ENCODE measurements at regions not wholly inside any gene's neighbourhood (a gene's known extent, or its start where the extent isn't known, plus 50 kb on each side); places are given as distances from the start of the nearest gene placed in this dataset.

DNA sequence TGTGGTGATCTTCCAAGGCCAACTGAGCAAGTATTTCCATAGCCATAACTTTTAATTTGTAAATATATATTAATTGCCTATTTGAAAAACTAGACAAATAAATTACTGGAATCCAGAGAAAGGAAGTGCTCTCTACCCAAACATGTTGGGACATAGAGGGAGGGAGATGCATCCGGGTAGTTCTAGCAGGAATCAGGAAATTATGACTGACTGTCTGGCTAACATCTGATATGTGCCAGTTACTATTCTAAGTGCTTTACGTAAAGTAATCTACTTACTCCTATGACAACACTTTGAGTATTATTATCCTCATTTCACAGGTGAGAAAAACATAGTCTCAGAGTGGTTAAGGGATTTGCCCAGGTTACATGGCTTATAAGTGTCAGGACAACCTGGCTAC is 147.7 kb upstream of the VASH1 start:
- TF ChIP-seq, protein P1, sequence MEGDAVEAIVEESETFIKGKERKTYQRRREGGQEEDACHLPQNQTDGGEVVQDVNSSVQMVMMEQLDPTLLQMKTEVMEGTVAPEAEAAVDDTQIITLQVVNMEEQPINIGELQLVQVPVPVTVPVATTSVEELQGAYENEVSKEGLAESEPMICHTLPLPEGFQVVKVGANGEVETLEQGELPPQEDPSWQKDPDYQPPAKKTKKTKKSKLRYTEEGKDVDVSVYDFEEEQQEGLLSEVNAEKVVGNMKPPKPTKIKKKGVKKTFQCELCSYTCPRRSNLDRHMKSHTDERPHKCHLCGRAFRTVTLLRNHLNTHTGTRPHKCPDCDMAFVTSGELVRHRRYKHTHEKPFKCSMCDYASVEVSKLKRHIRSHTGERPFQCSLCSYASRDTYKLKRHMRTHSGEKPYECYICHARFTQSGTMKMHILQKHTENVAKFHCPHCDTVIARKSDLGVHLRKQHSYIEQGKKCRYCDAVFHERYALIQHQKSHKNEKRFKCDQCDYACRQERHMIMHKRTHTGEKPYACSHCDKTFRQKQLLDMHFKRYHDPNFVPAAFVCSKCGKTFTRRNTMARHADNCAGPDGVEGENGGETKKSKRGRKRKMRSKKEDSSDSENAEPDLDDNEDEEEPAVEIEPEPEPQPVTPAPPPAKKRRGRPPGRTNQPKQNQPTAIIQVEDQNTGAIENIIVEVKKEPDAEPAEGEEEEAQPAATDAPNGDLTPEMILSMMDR (IDR thresholded peaks at IDR 0.05; ENCODE audit: poor library complexity, severe bottlenecking), result no peak
- TF ChIP-seq TAF1 (IDR thresholded peaks at IDR 0.05; ENCODE audit: low read depth) (no peak), RAD21 (conservative IDR thresholded peaks at IDR 0.05) (no peak), POLR2AphosphoS5 (IDR thresholded peaks at IDR 0.05) (no peak), EZH2 (IDR thresholded peaks at IDR 0.05; ENCODE audit: borderline replicate concordance, insufficient read depth, low read length, poor library complexity, severe bottlenecking) (no peak)

Data from neural cell (in vitro differentiated cells).